DOHH2 (cell line): ENCODE measurements at regions not wholly inside any gene's neighbourhood (a gene's known extent, or its start where the extent isn't known, plus 50 kb on each side); places are given as distances from the start of the nearest gene placed in this dataset.

Experiments used
- EZH2phosphoT487 ChIP-seq: fragments of 200-600 bp; sonication (generic); IDR thresholded peaks from 2 replicates; pipeline ENCODE4 v1.6.1; 2017; ENCODE audit warnings: borderline replicate concordance, mild to moderate bottlenecking, antibody characterized with exemption, low read length, moderate library complexity, mixed read lengths
- TF ChIP-seq, protein P1 (sequence below): fragments of 200-600 bp; sonication (generic); IDR thresholded peaks from one replicate; pipeline ENCODE4 v1.5.1; 2014; ENCODE audit warnings: antibody characterized with exemption, mild to moderate bottlenecking, low read depth, low read length; ENCODE audit not compliant: poor library complexity, severe bottlenecking

DNA sequence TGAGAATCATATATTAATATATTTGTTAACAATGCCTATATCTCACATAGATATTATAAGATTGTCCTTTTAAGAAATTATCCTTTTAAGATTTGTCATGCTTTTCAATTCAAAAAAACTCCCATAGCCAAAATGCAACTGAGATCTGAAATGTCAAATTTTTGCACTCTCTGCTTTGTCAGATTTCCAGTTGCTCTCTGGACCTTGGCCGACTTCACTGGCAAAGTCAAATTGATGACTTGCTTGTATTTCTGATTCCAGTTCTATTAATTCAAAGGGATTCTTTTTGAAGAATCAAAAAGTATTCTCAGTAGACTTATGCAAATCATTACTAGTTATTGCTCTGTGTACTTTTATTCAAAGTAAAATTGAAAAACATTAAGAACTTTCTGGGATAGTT lies 101.2 kb upstream of the SCEL start:
- TF ChIP-seq, protein P1, sequence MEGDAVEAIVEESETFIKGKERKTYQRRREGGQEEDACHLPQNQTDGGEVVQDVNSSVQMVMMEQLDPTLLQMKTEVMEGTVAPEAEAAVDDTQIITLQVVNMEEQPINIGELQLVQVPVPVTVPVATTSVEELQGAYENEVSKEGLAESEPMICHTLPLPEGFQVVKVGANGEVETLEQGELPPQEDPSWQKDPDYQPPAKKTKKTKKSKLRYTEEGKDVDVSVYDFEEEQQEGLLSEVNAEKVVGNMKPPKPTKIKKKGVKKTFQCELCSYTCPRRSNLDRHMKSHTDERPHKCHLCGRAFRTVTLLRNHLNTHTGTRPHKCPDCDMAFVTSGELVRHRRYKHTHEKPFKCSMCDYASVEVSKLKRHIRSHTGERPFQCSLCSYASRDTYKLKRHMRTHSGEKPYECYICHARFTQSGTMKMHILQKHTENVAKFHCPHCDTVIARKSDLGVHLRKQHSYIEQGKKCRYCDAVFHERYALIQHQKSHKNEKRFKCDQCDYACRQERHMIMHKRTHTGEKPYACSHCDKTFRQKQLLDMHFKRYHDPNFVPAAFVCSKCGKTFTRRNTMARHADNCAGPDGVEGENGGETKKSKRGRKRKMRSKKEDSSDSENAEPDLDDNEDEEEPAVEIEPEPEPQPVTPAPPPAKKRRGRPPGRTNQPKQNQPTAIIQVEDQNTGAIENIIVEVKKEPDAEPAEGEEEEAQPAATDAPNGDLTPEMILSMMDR, result no peak
- TF ChIP-seq EZH2phosphoT487, result no peak
